Endodermal cell (in vitro differentiated cells): ENCODE measurements at regions not wholly inside any gene's neighbourhood (a gene's known extent, or its start where the extent isn't known, plus 50 kb on each side); places are given as distances from the start of the nearest gene placed in this dataset.

Source experiments
- DNase-seq: peaks from one replicate; pipeline ENCODE4 v3.0.0-alpha.2; 2017
- H3K27ac ChIP-seq: 2 replicates; pipeline ENCODE4 v1.5.1; 2013; ENCODE audit warnings: mild to moderate bottlenecking, low read depth, low read length, moderate library complexity
- H3K27me3 ChIP-seq: 2 replicates; pipeline ENCODE4 v1.6.1; 2013; ENCODE audit warnings: mild to moderate bottlenecking, low read length, moderate library complexity; ENCODE audit not compliant: insufficient read depth, control insufficient read depth, poor library complexity, severe bottlenecking
- H3K36me3 ChIP-seq: 2 replicates; pipeline ENCODE4 v1.7.0; 2013; ENCODE audit warnings: mild to moderate bottlenecking, low read length, moderate library complexity; ENCODE audit not compliant: control insufficient read depth, insufficient read depth
- H3K4me1 ChIP-seq: one replicate; pipeline ENCODE4 v1.7.0; 2013; ENCODE audit warnings: low read length; ENCODE audit not compliant: control insufficient read depth, insufficient read depth
- H3K4me3 ChIP-seq: 2 replicates; pipeline ENCODE4 v1.5.1; 2013; ENCODE audit warnings: mild to moderate bottlenecking, low read length, moderate library complexity
- H3K9ac ChIP-seq: 2 replicates; pipeline ENCODE4 v1.6.1; 2013; ENCODE audit warnings: mild to moderate bottlenecking, low read length, moderate library complexity; ENCODE audit not compliant: poor library complexity, severe bottlenecking; ENCODE audit errors: extremely low read depth
- H3K9me3 ChIP-seq: 2 replicates; pipeline ENCODE4 v1.6.1; 2013; ENCODE audit warnings: mild to moderate bottlenecking, low read length, moderate library complexity; ENCODE audit not compliant: control insufficient read depth
- H3K27ac Mint-ChIP-seq: 2 replicates; pipeline ENCODE4 v1.8.0; 2020; ENCODE audit warnings: mixed read lengths
- H3K27me3 Mint-ChIP-seq: 2 replicates; pipeline ENCODE4 v1.8.0; 2021; ENCODE audit warnings: mild to moderate bottlenecking, mixed read lengths; ENCODE audit not compliant: insufficient read depth
- H3K36me3 Mint-ChIP-seq: 2 replicates; pipeline ENCODE4 v1.8.0; 2020; ENCODE audit warnings: low read depth, mixed read lengths
- H3K4me1 Mint-ChIP-seq: 2 replicates; pipeline ENCODE4 v1.8.0; 2020; ENCODE audit warnings: mixed read lengths
- H3K4me3 Mint-ChIP-seq: 2 replicates; pipeline ENCODE4 v1.8.0; 2020; ENCODE audit warnings: mild to moderate bottlenecking, moderate library complexity, mixed read lengths
- H3K9me3 Mint-ChIP-seq: 2 replicates; pipeline ENCODE4 v1.8.0; 2020; ENCODE audit warnings: mild to moderate bottlenecking, mixed read lengths
- WGBS, 2 experiments: methylation state at CpG; one replicate each; pipeline versions ENCODE4 v1.1.5 to v1.1.7; 2013; ENCODE audit warnings: missing lambda C conversion rate in 2 of 2, mixed read lengths in 1 of 2; ENCODE audit not compliant: insufficient coverage in 1 of 2, insufficient read length in 1 of 2; 5-methylcytosine and 5-hydroxymethylcytosine counted together
- TF ChIP-seq, protein P1 (sequence below): fragments of 200-600 bp; sonication (generic); conservative IDR thresholded peaks from 2 replicates; pipeline ENCODE4 v1.5.0; 2021; ENCODE audit warnings: antibody characterized with exemption, mild to moderate bottlenecking

DNA sequence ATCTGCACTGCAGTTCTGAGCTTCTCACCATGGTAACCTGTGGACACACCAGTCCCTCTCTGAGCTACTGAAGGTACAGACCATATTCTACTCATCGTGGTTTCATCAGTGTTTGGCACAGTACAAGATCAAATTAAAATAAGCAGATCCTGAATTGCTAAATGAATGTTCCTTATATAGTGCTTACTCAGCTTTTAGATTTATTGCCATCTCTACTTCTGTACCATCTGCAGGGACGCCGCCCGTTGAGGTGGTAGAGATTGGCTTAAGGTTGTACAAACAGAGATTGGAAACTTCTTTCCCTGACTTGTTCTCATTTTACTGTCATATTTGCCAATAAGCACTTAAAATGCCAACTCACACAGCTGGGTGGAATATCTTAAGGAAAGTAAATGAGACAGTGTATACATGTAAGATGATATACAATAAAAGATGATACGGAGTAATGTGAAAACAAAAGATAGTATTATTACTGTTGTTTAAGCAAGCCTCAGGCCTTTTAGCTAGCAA is 223.4 kb upstream of the FOXQ1 start:
- 95 to 100% methylated on average over 2 to 5 of the region's 5 CpGs for WGBS, 2 experiments
- H3K27me3 Mint-ChIP-seq, result peaks cover 6% of the 10 kb centered on the region

DNA sequence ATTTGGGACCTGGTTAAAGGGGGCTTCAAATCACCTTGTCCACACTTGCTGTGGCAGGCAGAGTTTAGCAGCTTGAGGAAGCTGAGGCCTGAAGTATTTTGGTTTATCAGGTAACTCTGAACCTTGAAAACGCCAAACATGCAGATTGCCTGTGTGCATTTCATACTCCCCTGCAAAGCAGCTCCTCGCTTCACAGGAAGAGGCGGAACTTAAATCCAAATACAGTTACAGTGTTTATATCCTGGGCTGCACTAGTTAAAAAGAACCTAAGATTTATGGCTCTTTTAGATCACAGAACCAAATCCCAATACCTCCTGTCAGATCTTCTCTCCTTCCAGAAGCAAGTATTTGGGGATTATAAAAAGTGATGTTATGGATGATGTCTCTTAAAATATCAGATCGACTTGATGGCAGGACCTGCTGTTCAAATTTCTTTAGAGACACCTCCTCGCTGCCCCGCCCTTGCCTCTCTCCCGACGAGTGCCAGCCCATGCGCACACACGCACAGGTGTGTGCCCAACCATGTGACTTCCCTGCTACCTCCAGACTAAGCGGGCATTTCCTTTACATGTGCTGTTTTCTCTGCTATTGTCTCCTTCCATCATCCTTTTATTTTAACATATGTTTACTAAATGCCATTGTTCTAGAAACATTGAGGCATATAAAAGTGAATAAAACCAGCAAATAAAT is 224.6 kb upstream of the FOXQ1 start:
- TF ChIP-seq, protein P1, sequence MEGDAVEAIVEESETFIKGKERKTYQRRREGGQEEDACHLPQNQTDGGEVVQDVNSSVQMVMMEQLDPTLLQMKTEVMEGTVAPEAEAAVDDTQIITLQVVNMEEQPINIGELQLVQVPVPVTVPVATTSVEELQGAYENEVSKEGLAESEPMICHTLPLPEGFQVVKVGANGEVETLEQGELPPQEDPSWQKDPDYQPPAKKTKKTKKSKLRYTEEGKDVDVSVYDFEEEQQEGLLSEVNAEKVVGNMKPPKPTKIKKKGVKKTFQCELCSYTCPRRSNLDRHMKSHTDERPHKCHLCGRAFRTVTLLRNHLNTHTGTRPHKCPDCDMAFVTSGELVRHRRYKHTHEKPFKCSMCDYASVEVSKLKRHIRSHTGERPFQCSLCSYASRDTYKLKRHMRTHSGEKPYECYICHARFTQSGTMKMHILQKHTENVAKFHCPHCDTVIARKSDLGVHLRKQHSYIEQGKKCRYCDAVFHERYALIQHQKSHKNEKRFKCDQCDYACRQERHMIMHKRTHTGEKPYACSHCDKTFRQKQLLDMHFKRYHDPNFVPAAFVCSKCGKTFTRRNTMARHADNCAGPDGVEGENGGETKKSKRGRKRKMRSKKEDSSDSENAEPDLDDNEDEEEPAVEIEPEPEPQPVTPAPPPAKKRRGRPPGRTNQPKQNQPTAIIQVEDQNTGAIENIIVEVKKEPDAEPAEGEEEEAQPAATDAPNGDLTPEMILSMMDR, result no peak
- no peaks in the 10 kb centered on the region for H3K9me3 Mint-ChIP-seq
- H3K27me3 Mint-ChIP-seq, result peaks cover 2% of the 10 kb centered on the region
- Histone ChIP-seq H3K36me3 (no peaks in the 10 kb centered on the region), H3K4me1 (no peaks in the 10 kb centered on the region), H3K4me3 (no peak overlapping the region), H3K27ac (no peak overlapping the region), H3K9me3 (no peaks in the 10 kb centered on the region), H3K27me3 (no peaks in the 10 kb centered on the region), H3K9ac (no peak overlapping the region)
- H3K4me3 Mint-ChIP-seq, result no peak overlapping the region
- 89 to 92% methylated on average over 11 of the region's 11 CpGs for WGBS, 2 experiments
- no peak overlapping the region for H3K27ac Mint-ChIP-seq
- peaks cover 10% of the 10 kb centered on the region for H3K4me1 Mint-ChIP-seq
- no peaks in the 10 kb centered on the region for H3K36me3 Mint-ChIP-seq
- peak; percentile 13 for DNase-seq

More for the DNA sequence above, 223.4 kb upstream of the FOXQ1 start:
- H3K36me3 Mint-ChIP-seq, result no peaks in the 10 kb centered on the region
- H3K36me3 ChIP-seq, result no peaks in the 10 kb centered on the region
- no peaks in the 10 kb centered on the region for H3K9me3 ChIP-seq
- H3K4me1 Mint-ChIP-seq, result peaks cover 10% of the 10 kb centered on the region
- no peak overlapping the region for H3K4me3 ChIP-seq
- H3K4me3 Mint-ChIP-seq, result no peak overlapping the region
- no peak overlapping the region for H3K27ac Mint-ChIP-seq
- no peak for DNase-seq
- no peaks in the 10 kb centered on the region for H3K27me3 ChIP-seq
- no peaks in the 10 kb centered on the region for H3K4me1 ChIP-seq
- H3K9me3 Mint-ChIP-seq, result no peaks in the 10 kb centered on the region
- no peak overlapping the region for H3K9ac ChIP-seq
- TF ChIP-seq, protein P1, result no peak
- no peak overlapping the region for H3K27ac ChIP-seq

DNA sequence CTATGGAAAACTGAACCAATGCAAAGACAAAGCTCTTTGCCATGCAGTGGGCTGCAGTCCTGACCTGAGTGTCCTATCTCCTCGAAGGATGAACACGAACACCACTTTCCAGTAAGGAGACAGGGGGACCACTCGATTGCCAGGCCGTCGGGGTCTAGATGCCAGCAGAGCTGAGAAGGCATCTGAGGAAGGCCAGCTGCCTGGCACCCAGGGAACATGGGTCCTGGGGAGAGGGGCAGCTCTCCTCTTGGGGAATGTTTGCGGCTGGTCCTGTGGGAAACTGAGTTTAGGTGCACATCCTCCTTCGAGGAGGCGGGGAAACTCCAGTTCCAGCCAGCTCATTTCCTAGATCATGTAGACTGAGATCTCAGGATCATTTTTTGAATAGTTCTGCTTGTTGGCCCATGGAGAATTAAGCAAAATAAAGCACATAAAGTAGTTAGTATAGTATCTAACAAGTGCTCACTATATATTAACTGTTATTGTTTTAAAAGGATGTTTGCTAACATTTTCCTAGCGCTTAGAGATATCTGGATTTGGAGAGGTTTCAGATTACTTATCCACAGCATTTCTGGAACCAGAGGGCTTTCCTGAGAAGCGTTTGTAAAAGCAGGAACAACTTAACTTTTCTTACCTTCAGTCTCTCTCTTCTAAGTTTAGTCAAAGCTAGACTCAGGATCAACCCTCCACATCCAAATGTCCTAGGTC is 225.3 kb upstream of the FOXQ1 start:
- Mint-ChIP-seq H3K4me3 (no peak overlapping the region), H3K4me1 (peaks cover 10% of the 10 kb centered on the region), H3K36me3 (no peaks in the 10 kb centered on the region), H3K27ac (no peak overlapping the region), H3K27me3 (peaks cover 2% of the 10 kb centered on the region), H3K9me3 (no peaks in the 10 kb centered on the region)
- 92 to 95% methylated on average over 8 to 10 of the region's 10 CpGs for WGBS, 2 experiments
- no peaks in the 10 kb centered on the region for H3K27me3 ChIP-seq
- DNase-seq, result no peak
- no peaks in the 10 kb centered on the region for H3K36me3 ChIP-seq
- no peak overlapping the region for H3K27ac ChIP-seq
- no peaks in the 10 kb centered on the region for H3K9me3 ChIP-seq
- TF ChIP-seq, protein P1, result no peak
- no peak overlapping the region for H3K4me3 ChIP-seq
- H3K9ac ChIP-seq, result no peak overlapping the region
- no peaks in the 10 kb centered on the region for H3K4me1 ChIP-seq
